ENCODE measurements at regions not wholly inside any gene's neighbourhood (a gene's known extent, or its start where the extent isn't known, plus 50 kb on each side); places are given as distances from the start of the nearest gene placed in this dataset.

DNA sequence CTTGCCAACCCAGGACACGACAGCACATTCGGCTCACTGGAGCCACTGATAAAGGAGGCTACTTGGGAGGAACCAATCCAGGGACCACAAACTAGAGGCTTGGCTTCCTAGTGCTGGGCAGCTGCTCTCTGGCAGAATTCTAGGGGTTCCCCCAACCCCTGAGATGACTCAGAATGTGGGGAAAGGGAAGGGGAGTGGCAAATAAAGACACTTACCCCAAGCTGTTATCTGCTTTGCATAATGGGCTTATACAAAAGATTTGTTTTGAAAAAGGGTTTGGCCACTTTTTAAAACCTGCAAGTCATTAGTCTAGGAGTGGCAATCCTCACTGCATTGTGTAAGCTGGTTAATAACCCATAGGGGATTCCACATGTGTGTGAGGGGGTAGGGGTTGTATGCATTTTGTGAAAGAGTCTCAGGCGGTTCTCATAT is 64.1 kb upstream of the LMO1 start:
- TF ChIP-seq POLR2AphosphoS5 (IDR thresholded peaks at IDR 0.05; ENCODE audit: low read depth, low read length): no peak
- TF ChIP-seq SIN3A (IDR thresholded peaks at IDR 0.05; ENCODE audit: borderline replicate concordance, insufficient read depth, low read length): no peak
- TF ChIP-seq TAF1 (IDR thresholded peaks at IDR 0.05; ENCODE audit: borderline replicate concordance, insufficient read depth, low read length): no peak
- TF ChIP-seq, protein P1, sequence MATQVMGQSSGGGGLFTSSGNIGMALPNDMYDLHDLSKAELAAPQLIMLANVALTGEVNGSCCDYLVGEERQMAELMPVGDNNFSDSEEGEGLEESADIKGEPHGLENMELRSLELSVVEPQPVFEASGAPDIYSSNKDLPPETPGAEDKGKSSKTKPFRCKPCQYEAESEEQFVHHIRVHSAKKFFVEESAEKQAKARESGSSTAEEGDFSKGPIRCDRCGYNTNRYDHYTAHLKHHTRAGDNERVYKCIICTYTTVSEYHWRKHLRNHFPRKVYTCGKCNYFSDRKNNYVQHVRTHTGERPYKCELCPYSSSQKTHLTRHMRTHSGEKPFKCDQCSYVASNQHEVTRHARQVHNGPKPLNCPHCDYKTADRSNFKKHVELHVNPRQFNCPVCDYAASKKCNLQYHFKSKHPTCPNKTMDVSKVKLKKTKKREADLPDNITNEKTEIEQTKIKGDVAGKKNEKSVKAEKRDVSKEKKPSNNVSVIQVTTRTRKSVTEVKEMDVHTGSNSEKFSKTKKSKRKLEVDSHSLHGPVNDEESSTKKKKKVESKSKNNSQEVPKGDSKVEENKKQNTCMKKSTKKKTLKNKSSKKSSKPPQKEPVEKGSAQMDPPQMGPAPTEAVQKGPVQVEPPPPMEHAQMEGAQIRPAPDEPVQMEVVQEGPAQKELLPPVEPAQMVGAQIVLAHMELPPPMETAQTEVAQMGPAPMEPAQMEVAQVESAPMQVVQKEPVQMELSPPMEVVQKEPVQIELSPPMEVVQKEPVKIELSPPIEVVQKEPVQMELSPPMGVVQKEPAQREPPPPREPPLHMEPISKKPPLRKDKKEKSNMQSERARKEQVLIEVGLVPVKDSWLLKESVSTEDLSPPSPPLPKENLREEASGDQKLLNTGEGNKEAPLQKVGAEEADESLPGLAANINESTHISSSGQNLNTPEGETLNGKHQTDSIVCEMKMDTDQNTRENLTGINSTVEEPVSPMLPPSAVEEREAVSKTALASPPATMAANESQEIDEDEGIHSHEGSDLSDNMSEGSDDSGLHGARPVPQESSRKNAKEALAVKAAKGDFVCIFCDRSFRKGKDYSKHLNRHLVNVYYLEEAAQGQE (IDR thresholded peaks at IDR 0.05; ENCODE audit: insufficient read depth in 1 of 2, low read depth in 2 of 2, low read length in 2 of 2): no peak
- no peak for TF ChIP-seq FOXP2 (optimal IDR thresholded peaks at IDR 0.05; ENCODE audit: borderline replicate concordance, extremely low read depth, extremely low read length, insufficient read depth)
